HG03175 (cell line): ENCODE measurements at regions not wholly inside any gene's neighbourhood (a gene's known extent, or its start where the extent isn't known, plus 50 kb on each side); places are given as distances from the start of the nearest gene placed in this dataset.
"Not testable (repeated sequence)": the region's sequence is repeated elsewhere in the genome, so short reads cannot be mapped to it uniquely, and the experiment has no call there.

Source experiments
- ATAC-seq: cut with Tn5 transposase; IDR thresholded peaks from one replicate; pipeline ENCODE4 v1.9.1; 2021; ENCODE audit warnings: mild to moderate bottlenecking, moderate library complexity; ENCODE audit not compliant: unreplicated experiment

- no peak for ATAC-seq
These were observed 299.7 kb downstream of the DLEU7 start for GRCh38 chr13:50543782-50544181.

GRCh38 chr13:50544211-50544610 is 299.3 kb downstream of the DLEU7 start:
- no peak for ATAC-seq

- ATAC-seq: not testable (repeated sequence)
These were observed 296.3 kb downstream of the DLEU7 start for GRCh38 chr13:50547175-50547574.

GRCh38 chr13:50548586-50548985 is 294.9 kb downstream of the DLEU7 start:
- ATAC-seq: no peak

GRCh38 chr13:50549221-50549942 is 294.1 kb downstream of the DLEU7 start:
- no peak for ATAC-seq

GRCh38 chr13:50550151-50550550 is 293.3 kb downstream of the DLEU7 start:
- ATAC-seq: no peak

GRCh38 chr13:50552424-50552966 is 291.0 kb downstream of the DLEU7 start:
- no peak for ATAC-seq

- no peak for ATAC-seq
These were observed 281.8 kb downstream of the DLEU7 start for GRCh38 chr13:50561739-50562138.

DNA sequence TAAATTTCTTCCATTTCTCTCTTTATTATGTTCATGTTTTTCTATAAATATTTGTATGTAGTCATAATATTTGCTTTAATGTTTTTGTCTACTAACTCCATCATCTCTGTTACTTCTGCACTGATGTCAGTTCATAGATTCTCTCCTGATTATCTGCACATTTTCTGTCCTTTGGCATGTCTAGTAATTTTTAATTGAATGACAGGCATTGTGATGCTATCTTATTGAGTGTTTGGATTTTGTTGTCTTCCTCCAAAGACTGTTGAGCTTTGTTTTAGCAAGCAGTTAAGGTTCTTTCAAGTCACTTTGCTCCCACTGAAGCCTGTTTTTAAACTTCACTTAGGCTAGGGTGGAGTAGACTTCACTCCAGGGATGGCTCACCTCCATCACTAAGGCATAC is 276.8 kb downstream of the DLEU7 start:
- no peak for ATAC-seq

- no peak for ATAC-seq
These were observed 271.4 kb downstream of the DLEU7 start for GRCh38 chr13:50572129-50572528.

DNA sequence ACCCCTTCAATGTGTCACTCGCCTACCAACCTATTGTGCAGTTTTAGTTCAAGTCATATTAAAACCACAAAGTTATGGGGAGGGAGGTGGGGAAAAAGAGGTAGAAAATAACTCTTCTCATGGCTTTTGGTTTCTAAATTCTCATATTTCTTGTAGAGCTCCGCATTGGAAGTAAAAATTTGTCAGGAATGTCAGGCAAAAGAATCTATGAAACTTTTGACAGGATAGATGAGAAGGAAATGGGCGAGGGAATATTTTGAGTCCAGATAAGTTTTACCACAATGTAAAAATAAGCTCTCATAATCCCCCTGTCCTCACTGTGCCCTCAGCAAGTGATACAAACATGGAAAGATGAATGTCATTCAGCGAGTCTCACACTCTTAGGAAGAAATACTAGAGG is 270.4 kb downstream of the DLEU7 start:
- no peak for ATAC-seq

GRCh38 chr13:50574731-50575130 is 268.8 kb downstream of the DLEU7 start:
- ATAC-seq: no peak

DNA sequence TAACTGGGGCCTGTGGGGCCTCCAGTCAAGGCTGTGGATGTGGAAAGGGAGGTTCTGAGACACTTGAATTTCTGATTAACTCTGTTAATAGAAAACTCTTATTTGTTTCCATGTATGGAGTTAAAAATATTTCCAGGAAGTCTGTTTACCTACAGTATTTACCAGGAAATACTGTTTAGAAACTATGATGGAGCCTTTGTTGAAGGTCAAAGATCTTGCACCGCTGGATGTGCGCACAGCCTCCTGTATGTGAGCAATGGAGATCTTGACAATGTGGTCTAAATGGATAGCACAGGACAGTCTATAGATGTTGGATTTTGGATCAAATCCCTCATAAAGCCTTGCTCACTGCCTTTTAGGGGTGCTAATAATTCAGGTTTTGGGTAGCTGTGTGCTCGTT is 268.4 kb downstream of the DLEU7 start:
- ATAC-seq: no peak

GRCh38 chr13:50576156-50576555 is 267.3 kb downstream of the DLEU7 start:
- ATAC-seq: no peak

- no peak for ATAC-seq
These were observed 265.7 kb downstream of the DLEU7 start for GRCh38 chr13:50577806-50578205.

DNA sequence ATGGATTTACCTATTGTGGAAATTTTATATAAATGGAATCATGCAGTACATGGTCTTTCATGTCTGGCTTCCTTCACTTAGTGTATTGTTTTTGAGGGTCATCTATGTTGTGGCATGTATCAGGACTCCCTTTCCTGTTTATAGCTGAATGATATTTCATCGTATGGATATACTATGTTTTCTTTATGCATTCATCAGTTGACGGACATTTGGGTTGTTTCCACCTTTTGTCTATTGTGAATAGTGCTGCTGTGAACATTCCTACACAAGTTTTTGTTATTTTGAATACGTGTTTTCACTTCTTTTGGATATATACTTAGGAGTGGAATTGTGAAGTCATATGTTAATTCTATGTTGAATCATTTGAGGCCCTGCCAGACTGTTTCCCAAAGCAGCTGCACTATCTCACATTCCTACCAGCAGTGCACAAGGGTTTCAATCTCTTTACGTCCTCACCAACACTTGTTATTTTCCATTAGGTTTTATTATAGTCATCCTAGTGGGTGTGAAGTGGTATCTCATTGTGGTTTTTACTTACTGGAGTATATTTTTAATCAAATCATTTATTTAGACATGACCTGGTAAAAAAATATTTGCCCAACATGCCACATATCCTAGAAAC is 262.7 kb downstream of the DLEU7 start:
- no peak for ATAC-seq

DNA sequence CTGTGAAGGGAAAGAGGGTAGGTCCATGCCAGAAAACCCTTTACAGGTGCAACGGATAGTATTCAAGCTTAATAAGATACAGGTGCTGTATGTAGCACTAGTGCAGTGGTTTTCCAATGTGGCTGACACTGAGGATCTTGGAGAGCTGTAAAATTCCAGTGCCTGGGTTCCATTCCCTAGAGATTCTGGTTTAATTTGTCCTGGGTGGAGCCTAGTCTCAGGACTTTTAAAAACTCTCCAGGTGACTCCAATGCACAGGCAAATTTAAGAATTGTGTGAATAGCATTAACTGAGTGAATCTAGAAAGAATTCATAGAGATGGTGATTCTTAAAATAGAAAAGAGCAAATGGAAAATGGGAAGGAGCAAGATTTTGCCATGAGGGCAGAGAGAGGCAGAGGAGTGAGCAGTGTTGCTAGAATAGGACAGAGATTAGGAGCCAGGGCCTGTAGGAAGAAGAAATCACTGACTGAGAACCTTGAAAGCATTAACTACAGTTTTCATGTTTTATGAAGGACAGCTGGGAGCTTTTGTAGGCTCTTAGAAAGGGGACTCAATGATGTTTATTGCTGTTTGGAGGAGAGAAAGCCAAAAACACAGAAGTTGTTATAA is 261.8 kb downstream of the DLEU7 start:
- no peak for ATAC-seq

- ATAC-seq: no peak
These were observed 258.5 kb downstream of the DLEU7 start for GRCh38 chr13:50584856-50585580.

- no peak for ATAC-seq
These were observed 257.6 kb downstream of the DLEU7 start for GRCh38 chr13:50585674-50586413.

GRCh38 chr13:50586414-50587083 is 256.9 kb downstream of the DLEU7 start:
- no peak for ATAC-seq
